ENCODE measurements at regions not wholly inside any gene's neighbourhood (a gene's known extent, or its start where the extent isn't known, plus 50 kb on each side); places are given as distances from the start of the nearest gene placed in this dataset.

DNA sequence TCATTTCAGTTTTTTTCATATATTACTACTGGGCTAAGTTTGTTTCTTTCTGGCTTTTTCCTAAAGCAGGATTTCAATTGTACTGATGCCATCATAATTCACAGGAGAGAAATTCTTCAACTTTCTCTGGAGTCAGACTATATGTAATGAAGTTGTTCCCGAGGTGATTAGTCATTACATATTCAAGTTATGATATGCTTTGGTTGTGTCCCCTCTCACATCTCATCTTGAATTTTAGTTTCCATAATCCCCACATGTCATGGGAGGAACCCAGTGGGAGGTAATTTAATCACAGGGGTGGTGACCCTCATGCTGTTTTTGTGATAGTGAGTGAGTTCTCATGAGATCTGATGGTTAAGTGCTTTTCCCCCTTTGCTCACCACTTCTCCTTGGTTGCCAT lies 227.5 kb upstream of the LRIG3 start:
- TF ChIP-seq, protein P1, sequence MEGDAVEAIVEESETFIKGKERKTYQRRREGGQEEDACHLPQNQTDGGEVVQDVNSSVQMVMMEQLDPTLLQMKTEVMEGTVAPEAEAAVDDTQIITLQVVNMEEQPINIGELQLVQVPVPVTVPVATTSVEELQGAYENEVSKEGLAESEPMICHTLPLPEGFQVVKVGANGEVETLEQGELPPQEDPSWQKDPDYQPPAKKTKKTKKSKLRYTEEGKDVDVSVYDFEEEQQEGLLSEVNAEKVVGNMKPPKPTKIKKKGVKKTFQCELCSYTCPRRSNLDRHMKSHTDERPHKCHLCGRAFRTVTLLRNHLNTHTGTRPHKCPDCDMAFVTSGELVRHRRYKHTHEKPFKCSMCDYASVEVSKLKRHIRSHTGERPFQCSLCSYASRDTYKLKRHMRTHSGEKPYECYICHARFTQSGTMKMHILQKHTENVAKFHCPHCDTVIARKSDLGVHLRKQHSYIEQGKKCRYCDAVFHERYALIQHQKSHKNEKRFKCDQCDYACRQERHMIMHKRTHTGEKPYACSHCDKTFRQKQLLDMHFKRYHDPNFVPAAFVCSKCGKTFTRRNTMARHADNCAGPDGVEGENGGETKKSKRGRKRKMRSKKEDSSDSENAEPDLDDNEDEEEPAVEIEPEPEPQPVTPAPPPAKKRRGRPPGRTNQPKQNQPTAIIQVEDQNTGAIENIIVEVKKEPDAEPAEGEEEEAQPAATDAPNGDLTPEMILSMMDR (IDR thresholded peaks at IDR 0.05), result no peak
- TF ChIP-seq POLR2A (IDR thresholded peaks at IDR 0.05), result no peak

Measured in right lobe of liver (tissue), 4 donors.